ENCODE measurements at regions not wholly inside any gene's neighbourhood (a gene's known extent, or its start where the extent isn't known, plus 50 kb on each side); places are given as distances from the start of the nearest gene placed in this dataset.

- DNase-seq = no peak
- H3K79me2 ChIP-seq (ENCODE audit: low read depth) = no peaks in the 10 kb centered on the region
- no peak overlapping the region for H3K4me3 ChIP-seq
- H3F3A ChIP-seq (ENCODE audit: insufficient read depth, low read depth) = no peaks in the 10 kb centered on the region
- H2AFZ ChIP-seq = no peak overlapping the region
- H3K9me3 ChIP-seq (ENCODE audit: insufficient read depth, low read depth) = no peaks in the 10 kb centered on the region
- H4K20me1 ChIP-seq (ENCODE audit: insufficient read depth) = no peaks in the 10 kb centered on the region
- ChIA-PET POLR2A (ENCODE audit: unreplicated experiment) (no interaction called here), CTCF (no interaction called here)
- 0 out of 2 replicates have a peak, but pooled peaks cover 4% of the 10 kb centered on the region for H3K4me1 ChIP-seq (replicated peaks; ENCODE audit: insufficient read depth)
- no peak for TF ChIP-seq CTCF (conservative IDR thresholded peaks at IDR 0.05)
- no peak for TF ChIP-seq EZH2 (IDR thresholded peaks at IDR 0.05; ENCODE audit: low read depth)
- BruUV-seq (replicated peaks) = no TSS peak
- intact Hi-C loops (cut with micrococcal nuclease; ENCODE audit: unreplicated experiment) = no loop called here
- H3K27me3 ChIP-seq (ENCODE audit: insufficient read depth, low read depth) = no peaks in the 10 kb centered on the region
- no peak overlapping the region for H3K27ac ChIP-seq
- 0 out of 2 replicates have a peak, but pooled peaks cover 4% of the 10 kb centered on the region for H3K9me2 ChIP-seq (ENCODE audit: insufficient read depth)
- no peak overlapping the region for H3K4me2 ChIP-seq
- H3K36me3 ChIP-seq (ENCODE audit: low read depth) = no peaks in the 10 kb centered on the region
These were observed 290.4 kb downstream of the SLITRK6 start for GRCh38 chr13:85508683-85509329.

DNA sequence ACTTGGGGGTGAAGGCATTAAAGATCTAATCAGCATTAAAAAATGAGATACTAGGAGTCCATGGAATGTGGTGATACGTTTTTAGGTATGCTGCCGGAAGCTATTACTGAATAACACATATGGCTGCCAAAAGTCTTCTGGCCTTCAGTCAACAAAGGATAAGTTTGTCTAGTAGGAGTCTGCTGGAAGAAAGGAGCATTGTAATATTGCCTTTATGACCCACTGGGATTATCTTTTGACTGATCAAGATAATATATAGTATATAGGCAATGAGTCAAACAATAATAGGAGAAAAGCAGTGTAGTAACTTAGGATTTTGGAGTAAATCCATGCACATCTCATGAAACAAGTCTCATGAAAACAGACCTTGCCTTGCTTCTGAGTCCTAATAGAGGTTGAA, 295.4 kb downstream of the SLITRK6 start:
- Histone ChIP-seq H3F3A (ENCODE audit: insufficient read depth, low read depth) (no peaks in the 10 kb centered on the region), H3K9me2 (ENCODE audit: insufficient read depth) (0 out of 2 replicates have a peak, but pooled peaks cover 4% of the 10 kb centered on the region), H4K20me1 (ENCODE audit: insufficient read depth) (no peaks in the 10 kb centered on the region), H2AFZ (no peak overlapping the region), H3K4me2 (no peak overlapping the region), H3K4me3 (no peak overlapping the region), H3K9me3 (ENCODE audit: insufficient read depth, low read depth) (no peaks in the 10 kb centered on the region), H3K4me1 (replicated peaks; ENCODE audit: insufficient read depth) (no peaks in the 10 kb centered on the region), H3K79me2 (ENCODE audit: low read depth) (no peaks in the 10 kb centered on the region), H3K27ac (no peak overlapping the region), H3K27me3 (ENCODE audit: insufficient read depth, low read depth) (no peaks in the 10 kb centered on the region), H3K36me3 (ENCODE audit: low read depth) (no peaks in the 10 kb centered on the region)
- BruUV-seq (replicated peaks) = no TSS peak
- ChIA-PET CTCF (interaction anchor here (0.6 kb wide), 1 partner anchor 11 kb away, joined by 3 read pairs; no protein-coding TSS in a partner anchor), POLR2A (ENCODE audit: unreplicated experiment) (no interaction called here)
- intact Hi-C loops (cut with micrococcal nuclease; ENCODE audit: unreplicated experiment) = no loop called here
- TF ChIP-seq CTCF (conservative IDR thresholded peaks at IDR 0.05) (no peak), EZH2 (IDR thresholded peaks at IDR 0.05; ENCODE audit: low read depth) (no peak)
- peak in 1 of 2 experiments; percentile 40 for DNase-seq

GRCh38 chr13:85501616-85502015, 297.6 kb downstream of the SLITRK6 start:
- Histone ChIP-seq H3K4me3 (no peak overlapping the region), H3K9me2 (ENCODE audit: insufficient read depth) (0 out of 2 replicates have a peak, but pooled peaks cover 4% of the 10 kb centered on the region), H3K27ac (no peak overlapping the region), H4K20me1 (ENCODE audit: insufficient read depth) (no peaks in the 10 kb centered on the region), H3K36me3 (ENCODE audit: low read depth) (no peaks in the 10 kb centered on the region), H3K9me3 (ENCODE audit: insufficient read depth, low read depth) (no peaks in the 10 kb centered on the region), H3K4me2 (no peak overlapping the region), H3K27me3 (ENCODE audit: insufficient read depth, low read depth) (no peaks in the 10 kb centered on the region), H3K4me1 (replicated peaks; ENCODE audit: insufficient read depth) (0 out of 2 replicates have a peak, but pooled peaks cover 3% of the 10 kb centered on the region), H3F3A (ENCODE audit: insufficient read depth, low read depth) (no peaks in the 10 kb centered on the region), H3K79me2 (ENCODE audit: low read depth) (no peaks in the 10 kb centered on the region), H2AFZ (no peak overlapping the region)
- no peak for DNase-seq
- ChIA-PET POLR2A (ENCODE audit: unreplicated experiment) (no interaction called here), CTCF (no interaction called here)
- BruUV-seq (replicated peaks) = no TSS peak
- intact Hi-C loops (cut with micrococcal nuclease; ENCODE audit: unreplicated experiment) = no loop called here
- TF ChIP-seq EZH2 (IDR thresholded peaks at IDR 0.05; ENCODE audit: low read depth) (no peak), CTCF (conservative IDR thresholded peaks at IDR 0.05) (no peak)

Measured in PC-9 (cell line).